DND-41 (cell line): ENCODE measurements at regions not wholly inside any gene's neighbourhood (a gene's known extent, or its start where the extent isn't known, plus 50 kb on each side); places are given as distances from the start of the nearest gene placed in this dataset.

Source experiments
- EZH2 ChIP-seq: IDR thresholded peaks from 3 replicates; pipeline ENCODE4 v1.6.1; 2012; ENCODE audit warnings: borderline replicate concordance, low read depth, mild to moderate bottlenecking, moderate library complexity, low read length, inconsistent platforms; ENCODE audit not compliant: severe bottlenecking
- TF ChIP-seq, protein P1 (sequence below): IDR thresholded peaks from 2 replicates; pipeline ENCODE4 v1.5.1; 2012; ENCODE audit warnings: borderline replicate concordance, low read length, moderate library complexity, mild to moderate bottlenecking; ENCODE audit not compliant: poor library complexity, severe bottlenecking; ENCODE audit errors: extremely low read depth

- TF ChIP-seq, protein P1, sequence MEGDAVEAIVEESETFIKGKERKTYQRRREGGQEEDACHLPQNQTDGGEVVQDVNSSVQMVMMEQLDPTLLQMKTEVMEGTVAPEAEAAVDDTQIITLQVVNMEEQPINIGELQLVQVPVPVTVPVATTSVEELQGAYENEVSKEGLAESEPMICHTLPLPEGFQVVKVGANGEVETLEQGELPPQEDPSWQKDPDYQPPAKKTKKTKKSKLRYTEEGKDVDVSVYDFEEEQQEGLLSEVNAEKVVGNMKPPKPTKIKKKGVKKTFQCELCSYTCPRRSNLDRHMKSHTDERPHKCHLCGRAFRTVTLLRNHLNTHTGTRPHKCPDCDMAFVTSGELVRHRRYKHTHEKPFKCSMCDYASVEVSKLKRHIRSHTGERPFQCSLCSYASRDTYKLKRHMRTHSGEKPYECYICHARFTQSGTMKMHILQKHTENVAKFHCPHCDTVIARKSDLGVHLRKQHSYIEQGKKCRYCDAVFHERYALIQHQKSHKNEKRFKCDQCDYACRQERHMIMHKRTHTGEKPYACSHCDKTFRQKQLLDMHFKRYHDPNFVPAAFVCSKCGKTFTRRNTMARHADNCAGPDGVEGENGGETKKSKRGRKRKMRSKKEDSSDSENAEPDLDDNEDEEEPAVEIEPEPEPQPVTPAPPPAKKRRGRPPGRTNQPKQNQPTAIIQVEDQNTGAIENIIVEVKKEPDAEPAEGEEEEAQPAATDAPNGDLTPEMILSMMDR, result no peak
- TF ChIP-seq EZH2, result no peak
These were observed 142.9 kb downstream of the OSTF1 start for GRCh38 chr9:75231167-75231566.
